GM12864 (cell line): ENCODE measurements at regions not wholly inside any gene's neighbourhood (a gene's known extent, or its start where the extent isn't known, plus 50 kb on each side); places are given as distances from the start of the nearest gene placed in this dataset.

Source experiments
- DNase-seq: peaks from one replicate; pipeline ENCODE4 v3.0.0-alpha.2; 2011; ENCODE audit warnings: low read depth
- H3K4me3 ChIP-seq: 2 replicates; pipeline ENCODE4 v1.5.1; 2011; ENCODE audit warnings: mild to moderate bottlenecking, low read depth, low read length, control low read depth
- TF ChIP-seq, protein P1 (sequence below): IDR thresholded peaks from 2 replicates; pipeline ENCODE4 v1.5.1; 2011; ENCODE audit warnings: low read depth, mild to moderate bottlenecking, moderate library complexity, low read length, control low read depth, inconsistent platforms; ENCODE audit errors: missing control alignments

DNA sequence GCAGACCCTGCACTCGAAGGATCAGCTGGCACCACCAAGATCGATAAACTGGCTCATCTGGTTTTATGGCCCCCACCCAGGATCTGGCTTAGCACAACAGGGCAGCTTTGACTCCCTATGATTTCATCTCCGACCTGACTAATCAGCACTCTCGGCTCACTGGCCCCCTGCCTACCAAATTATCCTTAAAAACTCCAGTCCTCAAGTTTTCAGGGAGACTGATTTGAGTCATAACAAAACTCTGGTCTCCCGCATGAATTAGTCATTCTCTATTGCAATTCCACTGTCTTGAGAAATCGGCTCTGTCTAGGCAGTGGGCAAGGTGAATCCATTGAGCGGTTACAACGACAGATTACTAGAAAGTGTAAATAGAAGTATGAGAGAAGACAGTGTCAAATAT is 521.9 kb upstream of the RGMA start:
- H3K4me3 ChIP-seq = no peak overlapping the region
- TF ChIP-seq, protein P1, sequence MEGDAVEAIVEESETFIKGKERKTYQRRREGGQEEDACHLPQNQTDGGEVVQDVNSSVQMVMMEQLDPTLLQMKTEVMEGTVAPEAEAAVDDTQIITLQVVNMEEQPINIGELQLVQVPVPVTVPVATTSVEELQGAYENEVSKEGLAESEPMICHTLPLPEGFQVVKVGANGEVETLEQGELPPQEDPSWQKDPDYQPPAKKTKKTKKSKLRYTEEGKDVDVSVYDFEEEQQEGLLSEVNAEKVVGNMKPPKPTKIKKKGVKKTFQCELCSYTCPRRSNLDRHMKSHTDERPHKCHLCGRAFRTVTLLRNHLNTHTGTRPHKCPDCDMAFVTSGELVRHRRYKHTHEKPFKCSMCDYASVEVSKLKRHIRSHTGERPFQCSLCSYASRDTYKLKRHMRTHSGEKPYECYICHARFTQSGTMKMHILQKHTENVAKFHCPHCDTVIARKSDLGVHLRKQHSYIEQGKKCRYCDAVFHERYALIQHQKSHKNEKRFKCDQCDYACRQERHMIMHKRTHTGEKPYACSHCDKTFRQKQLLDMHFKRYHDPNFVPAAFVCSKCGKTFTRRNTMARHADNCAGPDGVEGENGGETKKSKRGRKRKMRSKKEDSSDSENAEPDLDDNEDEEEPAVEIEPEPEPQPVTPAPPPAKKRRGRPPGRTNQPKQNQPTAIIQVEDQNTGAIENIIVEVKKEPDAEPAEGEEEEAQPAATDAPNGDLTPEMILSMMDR = no peak
- DNase-seq = no peak

DNA sequence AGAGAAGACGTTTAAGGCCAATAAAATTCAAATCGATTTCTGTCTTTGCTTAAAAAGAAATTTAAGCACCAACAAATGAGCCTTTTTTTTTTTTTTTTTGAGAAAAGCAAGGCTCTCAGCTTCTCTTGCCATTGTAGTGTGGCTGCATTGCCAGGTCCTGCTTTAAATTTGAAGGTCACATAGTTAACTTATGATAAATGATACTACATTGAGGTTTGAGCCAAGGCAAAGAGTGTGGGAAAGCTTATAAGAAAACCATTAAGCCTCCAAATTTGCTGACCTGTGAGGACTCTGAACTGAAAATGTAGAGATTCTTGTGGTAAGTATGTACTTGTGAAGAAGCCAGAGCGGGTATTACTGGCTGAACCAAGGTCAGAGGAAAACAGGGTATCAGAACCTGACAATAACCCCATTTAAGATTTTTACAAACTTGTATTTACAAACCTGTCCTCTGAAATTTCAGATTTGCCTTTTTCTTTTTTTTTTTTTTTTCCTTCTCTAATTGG is 519.7 kb upstream of the RGMA start:
- TF ChIP-seq, protein P1 = no peak
- no peak overlapping the region for H3K4me3 ChIP-seq
- no peak for DNase-seq

DNA sequence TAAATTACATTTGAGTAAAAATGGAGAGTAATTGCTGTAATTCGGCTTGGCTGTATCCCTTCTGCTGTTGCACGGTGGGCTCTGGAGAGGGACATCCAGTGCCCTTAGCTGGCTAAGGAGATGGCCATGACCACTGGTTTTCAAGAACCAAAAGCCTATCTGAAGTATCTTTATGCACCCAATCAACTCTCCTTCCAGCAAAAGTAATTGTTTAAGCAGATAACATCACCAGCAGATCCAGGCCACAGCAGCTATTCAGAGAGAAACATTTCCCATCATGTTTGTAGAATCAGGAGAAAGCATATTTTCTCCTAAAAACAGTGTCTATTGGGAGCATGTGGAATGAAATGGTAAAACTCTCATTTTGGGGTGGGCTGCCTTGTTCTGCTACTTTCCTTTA is 514.5 kb upstream of the RGMA start:
- H3K4me3 ChIP-seq = no peak overlapping the region
- DNase-seq = no peak
- TF ChIP-seq, protein P1 = no peak

DNA sequence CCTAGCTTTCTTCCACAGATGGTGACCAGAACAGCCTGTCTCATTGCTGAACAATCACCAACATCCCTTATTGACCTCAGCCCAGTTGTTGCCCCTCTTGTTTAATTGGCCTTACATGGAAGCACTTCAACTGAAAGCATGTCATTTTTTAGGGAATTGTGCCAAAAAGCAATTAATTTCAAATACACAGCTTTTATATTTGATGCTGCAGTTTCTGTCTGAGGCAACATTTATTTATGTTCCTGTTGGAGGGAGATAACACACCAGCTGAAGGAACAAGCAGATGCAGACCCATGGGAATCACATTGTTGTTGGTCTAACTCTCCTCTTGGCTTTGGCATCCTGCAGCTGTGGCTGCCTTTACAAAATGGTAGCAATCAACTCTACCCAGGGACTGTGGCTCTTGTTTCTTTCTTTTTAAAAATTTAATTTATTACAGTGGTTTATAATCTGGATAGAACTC is 498.1 kb upstream of the RGMA start:
- no peak for DNase-seq
- TF ChIP-seq, protein P1 = no peak
- no peak overlapping the region for H3K4me3 ChIP-seq

DNA sequence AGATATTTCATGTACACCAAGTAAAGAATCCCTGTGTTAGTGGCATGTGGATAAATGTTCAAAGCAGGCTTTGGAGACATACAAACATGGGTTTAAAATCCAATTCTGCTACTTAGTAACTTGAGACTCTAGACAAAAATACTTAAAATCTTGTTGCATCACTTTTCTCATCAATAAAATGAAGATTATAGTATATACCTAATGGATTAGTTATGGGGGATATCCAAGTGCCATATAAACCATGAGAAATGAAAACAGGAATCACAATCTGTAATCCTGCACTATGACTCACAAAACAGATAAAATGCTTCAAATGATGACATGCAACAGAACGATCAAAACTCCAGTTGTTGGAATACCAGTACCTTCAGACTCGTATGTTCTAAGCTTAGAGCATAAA is 496.0 kb upstream of the RGMA start:
- TF ChIP-seq, protein P1 = no peak
- H3K4me3 ChIP-seq = no peak overlapping the region
- DNase-seq = no peak

DNA sequence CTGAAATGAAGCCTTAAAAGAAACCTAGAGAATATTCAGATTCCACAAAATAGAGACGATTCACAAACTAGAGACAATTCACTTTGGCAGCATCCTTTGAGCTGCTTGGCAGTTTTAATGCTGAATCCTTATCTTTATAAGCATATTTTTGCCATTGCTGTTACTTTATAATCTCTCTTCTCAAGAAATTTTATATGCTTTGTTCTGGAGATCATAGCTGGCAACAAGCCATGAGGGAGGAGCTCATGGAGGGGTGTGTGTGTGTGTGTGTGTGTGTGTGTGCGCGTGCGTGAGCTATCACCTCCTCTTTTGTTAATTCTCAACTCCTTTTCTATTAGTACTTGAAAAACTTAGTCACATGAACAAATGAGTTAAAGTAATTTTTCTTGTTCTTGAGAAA is 495.0 kb upstream of the RGMA start:
- H3K4me3 ChIP-seq = no peak overlapping the region
- DNase-seq = no peak
- TF ChIP-seq, protein P1 = no peak

DNA sequence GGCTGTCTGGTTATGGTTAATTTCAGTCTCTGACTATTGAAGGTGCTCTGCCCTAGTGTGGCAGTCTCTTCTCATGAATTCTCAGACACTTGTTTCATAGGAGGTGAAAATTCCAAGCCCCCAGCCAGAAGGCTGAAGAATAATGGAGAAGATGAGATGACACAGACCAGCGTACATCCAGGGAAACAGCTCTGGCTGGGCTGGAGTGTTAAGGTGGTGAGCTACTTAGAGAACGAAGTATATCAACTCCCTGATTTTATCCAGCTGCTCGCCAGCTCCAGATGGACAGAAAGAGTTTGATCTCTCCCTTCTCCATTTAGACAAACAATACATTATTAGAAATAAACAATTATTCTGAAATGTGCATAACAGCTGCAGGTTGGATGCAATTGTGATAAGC is 494.5 kb upstream of the RGMA start:
- TF ChIP-seq, protein P1 = no peak
- no peak overlapping the region for H3K4me3 ChIP-seq
- DNase-seq = no peak
